ENCODE measurements at regions not wholly inside any gene's neighbourhood (a gene's known extent, or its start where the extent isn't known, plus 50 kb on each side); places are given as distances from the start of the nearest gene placed in this dataset.

DNA sequence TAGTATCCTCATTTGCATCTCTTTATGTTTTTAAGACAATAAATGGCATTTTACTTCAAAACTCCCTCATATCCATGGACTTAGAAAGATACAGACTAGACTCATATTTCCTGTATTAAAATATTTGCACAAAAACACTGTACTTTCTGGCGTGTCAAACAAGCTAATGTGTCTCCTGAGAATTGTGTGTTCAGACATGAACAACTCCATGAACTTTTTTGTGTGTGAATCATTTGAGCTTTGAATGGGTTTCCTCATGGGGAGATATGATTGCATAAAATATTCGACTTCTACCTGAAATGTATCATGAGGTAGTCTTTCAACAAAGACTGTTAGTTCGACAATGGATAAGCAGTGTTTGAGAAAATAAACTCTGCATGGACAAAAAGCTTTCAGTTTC lies 58.8 kb downstream of the TMEM30B start:
- POLR2A ChIA-PET (ENCODE audit: unreplicated experiment): no interaction called here
- Histone ChIP-seq H3K9ac (ENCODE audit: low read length) (no peak overlapping the region), H3K9me2 (replicated peaks; ENCODE audit: low read length) (no peaks in the 10 kb centered on the region), H3K4me3 (ENCODE audit: low read length) (no peak overlapping the region), H3K36me3 (ENCODE audit: low read depth, low read length) (no peaks in the 10 kb centered on the region), H4K20me1 (ENCODE audit: low read length) (no peaks in the 10 kb centered on the region), H3K27ac (ENCODE audit: low read length) (no peak overlapping the region), H3K9me3 (ENCODE audit: low read length) (no peaks in the 10 kb centered on the region), H3K27me3 (ENCODE audit: low read length) (no peaks in the 10 kb centered on the region), H3K79me2 (ENCODE audit: low read length) (no peaks in the 10 kb centered on the region), H2AFZ (ENCODE audit: low read length) (no peak overlapping the region), H3F3A (ENCODE audit: low read length, unreplicated experiment) (no peaks in the 10 kb centered on the region), H3K4me2 (ENCODE audit: low read length) (no peak overlapping the region), H3K4me1 (ENCODE audit: insufficient read depth, low read length) (peaks cover 38% of the 10 kb centered on the region)
- DNase-seq (no peak), ATAC-seq (no peak)
- no TSS peak for BruUV-seq (replicated peaks)
- TF ChIP-seq EZH2 (IDR thresholded peaks at IDR 0.05; ENCODE audit: low read length, unreplicated experiment) (no peak), EZH2phosphoT487 (IDR thresholded peaks at IDR 0.05; ENCODE audit: borderline replicate concordance, low read length) (no peak)
- TF ChIP-seq, protein P1, sequence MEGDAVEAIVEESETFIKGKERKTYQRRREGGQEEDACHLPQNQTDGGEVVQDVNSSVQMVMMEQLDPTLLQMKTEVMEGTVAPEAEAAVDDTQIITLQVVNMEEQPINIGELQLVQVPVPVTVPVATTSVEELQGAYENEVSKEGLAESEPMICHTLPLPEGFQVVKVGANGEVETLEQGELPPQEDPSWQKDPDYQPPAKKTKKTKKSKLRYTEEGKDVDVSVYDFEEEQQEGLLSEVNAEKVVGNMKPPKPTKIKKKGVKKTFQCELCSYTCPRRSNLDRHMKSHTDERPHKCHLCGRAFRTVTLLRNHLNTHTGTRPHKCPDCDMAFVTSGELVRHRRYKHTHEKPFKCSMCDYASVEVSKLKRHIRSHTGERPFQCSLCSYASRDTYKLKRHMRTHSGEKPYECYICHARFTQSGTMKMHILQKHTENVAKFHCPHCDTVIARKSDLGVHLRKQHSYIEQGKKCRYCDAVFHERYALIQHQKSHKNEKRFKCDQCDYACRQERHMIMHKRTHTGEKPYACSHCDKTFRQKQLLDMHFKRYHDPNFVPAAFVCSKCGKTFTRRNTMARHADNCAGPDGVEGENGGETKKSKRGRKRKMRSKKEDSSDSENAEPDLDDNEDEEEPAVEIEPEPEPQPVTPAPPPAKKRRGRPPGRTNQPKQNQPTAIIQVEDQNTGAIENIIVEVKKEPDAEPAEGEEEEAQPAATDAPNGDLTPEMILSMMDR (conservative IDR thresholded peaks at IDR 0.05; ENCODE audit: low read depth, low read length): no peak
- intact Hi-C loops (cut with micrococcal nuclease): no loop called here
- CTCF ChIA-PET: interaction anchor here (0.7 kb wide), 1 partner anchor 728 kb away, joined by 3 read pairs; no protein-coding TSS in a partner anchor

- intact Hi-C loops (cut with micrococcal nuclease): no loop called here
- ATAC-seq: no peak
- POLR2A ChIA-PET (ENCODE audit: unreplicated experiment): no interaction called here
- TF ChIP-seq EZH2phosphoT487 (IDR thresholded peaks at IDR 0.05; ENCODE audit: borderline replicate concordance, low read length) (no peak), EZH2 (IDR thresholded peaks at IDR 0.05; ENCODE audit: low read length, unreplicated experiment) (no peak)
- TF ChIP-seq, protein P1 (conservative IDR thresholded peaks at IDR 0.05; ENCODE audit: low read depth, low read length): no peak
- CTCF ChIA-PET: no interaction called here
- BruUV-seq (replicated peaks): no TSS peak
- Histone ChIP-seq H3K79me2 (ENCODE audit: low read length) (no peaks in the 10 kb centered on the region), H3K36me3 (ENCODE audit: low read depth, low read length) (no peaks in the 10 kb centered on the region), H3K9me2 (replicated peaks; ENCODE audit: low read length) (no peaks in the 10 kb centered on the region), H3K4me3 (ENCODE audit: low read length) (no peak overlapping the region), H3K27me3 (ENCODE audit: low read length) (no peaks in the 10 kb centered on the region), H3K9me3 (ENCODE audit: low read length) (no peaks in the 10 kb centered on the region), H3K4me1 (ENCODE audit: insufficient read depth, low read length) (peaks cover 39% of the 10 kb centered on the region), H3K9ac (ENCODE audit: low read length) (no peak overlapping the region), H2AFZ (ENCODE audit: low read length) (peak overlapping the region; percentile 29; the same call in 1 of the 2 replicates), H3F3A (ENCODE audit: low read length, unreplicated experiment) (no peaks in the 10 kb centered on the region), H4K20me1 (ENCODE audit: low read length) (no peaks in the 10 kb centered on the region), H3K27ac (ENCODE audit: low read length) (no peak overlapping the region), H3K4me2 (ENCODE audit: low read length) (peak overlapping the region; percentile 27; the same call in 1 of the 2 replicates)
- DNase-seq: peak; percentile 55
Observed at GRCh38 chr14:61221906-61222305, 59.2 kb downstream of the TMEM30B start.

GRCh38 chr14:61219673-61220072 lies 61.5 kb downstream of the TMEM30B start:
- Histone ChIP-seq H3K4me3 (ENCODE audit: low read length) (no peak overlapping the region), H3K9ac (ENCODE audit: low read length) (no peak overlapping the region), H3K27ac (ENCODE audit: low read length) (peak overlapping the region; percentile 75), H3K9me2 (replicated peaks; ENCODE audit: low read length) (no peaks in the 10 kb centered on the region), H3K27me3 (ENCODE audit: low read length) (no peaks in the 10 kb centered on the region), H4K20me1 (ENCODE audit: low read length) (no peaks in the 10 kb centered on the region), H3F3A (ENCODE audit: low read length, unreplicated experiment) (no peaks in the 10 kb centered on the region), H3K4me2 (ENCODE audit: low read length) (no peak overlapping the region), H3K4me1 (ENCODE audit: insufficient read depth, low read length) (peaks cover 39% of the 10 kb centered on the region), H3K36me3 (ENCODE audit: low read depth, low read length) (no peaks in the 10 kb centered on the region), H3K79me2 (ENCODE audit: low read length) (no peaks in the 10 kb centered on the region), H3K9me3 (ENCODE audit: low read length) (no peaks in the 10 kb centered on the region), H2AFZ (ENCODE audit: low read length) (0 out of 2 replicates have a peak overlapping the region, but pooled peaks have one; percentile 51)
- POLR2A ChIA-PET (ENCODE audit: unreplicated experiment): no interaction called here
- no TSS peak for BruUV-seq (replicated peaks)
- TF ChIP-seq, protein P1 (conservative IDR thresholded peaks at IDR 0.05; ENCODE audit: low read depth, low read length): no peak
- TF ChIP-seq EZH2 (IDR thresholded peaks at IDR 0.05; ENCODE audit: low read length, unreplicated experiment): no peak
- no peak for TF ChIP-seq EZH2phosphoT487 (IDR thresholded peaks at IDR 0.05; ENCODE audit: borderline replicate concordance, low read length)
- CTCF ChIA-PET: interaction anchor here (0.9 kb wide), 1 partner anchor 23 kb away, joined by 3 read pairs; no protein-coding TSS in a partner anchor
- intact Hi-C loops (cut with micrococcal nuclease): loop anchor here (1.0 kb wide), 1 partner anchor 34 kb away; no protein-coding TSS in a partner anchor
- ATAC-seq: no peak
- DNase-seq: no peak

All from PC-3 (cell line).